Esophagus squamous epithelium (tissue), 4 donors: ENCODE measurements at regions not wholly inside any gene's neighbourhood (a gene's known extent, or its start where the extent isn't known, plus 50 kb on each side); places are given as distances from the start of the nearest gene placed in this dataset.

ENCODE experiments used
- POLR2A ChIP-seq, 4 donors: fragments of 450-650 bp; IDR thresholded peaks; one replicate each; pipeline ENCODE4 v1.6.1; 2017; ENCODE audit warnings: antibody characterized with exemption in 4 of 4, mild to moderate bottlenecking in 4 of 4, moderate library complexity in 3 of 4
- TF ChIP-seq, protein P1 (sequence below), 6 experiments: fragments of 450-650 bp in 4 of 6; fragments of 200-600 bp in 2 of 6; sonication (generic) in 2 of 6; IDR thresholded peaks; one replicate each; pipeline ENCODE4 v1.5.1; 2016 to 2019; ENCODE audit warnings: antibody characterized with exemption in 6 of 6, mild to moderate bottlenecking in 4 of 6, moderate library complexity in 4 of 6

DNA sequence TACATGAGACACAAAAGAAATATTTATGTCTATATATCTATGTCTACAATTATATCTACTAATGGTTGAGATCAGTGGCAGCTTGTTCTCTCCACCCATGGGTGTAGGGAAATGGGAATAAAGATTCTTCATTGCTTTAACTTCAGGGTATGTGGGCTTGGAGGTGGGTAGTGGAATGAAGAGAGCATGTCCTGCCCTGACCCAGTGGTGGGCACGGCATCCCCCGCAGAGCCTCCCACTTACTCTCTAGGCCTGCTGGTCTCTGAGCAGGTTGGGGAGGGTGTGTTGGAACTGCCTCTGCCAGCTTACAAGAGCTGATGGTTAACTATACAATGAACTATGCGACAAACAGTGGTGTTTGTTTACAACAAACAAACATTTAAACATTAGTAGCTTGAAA, 152.5 kb upstream of the SKOR2 start:
- TF ChIP-seq, protein P1, sequence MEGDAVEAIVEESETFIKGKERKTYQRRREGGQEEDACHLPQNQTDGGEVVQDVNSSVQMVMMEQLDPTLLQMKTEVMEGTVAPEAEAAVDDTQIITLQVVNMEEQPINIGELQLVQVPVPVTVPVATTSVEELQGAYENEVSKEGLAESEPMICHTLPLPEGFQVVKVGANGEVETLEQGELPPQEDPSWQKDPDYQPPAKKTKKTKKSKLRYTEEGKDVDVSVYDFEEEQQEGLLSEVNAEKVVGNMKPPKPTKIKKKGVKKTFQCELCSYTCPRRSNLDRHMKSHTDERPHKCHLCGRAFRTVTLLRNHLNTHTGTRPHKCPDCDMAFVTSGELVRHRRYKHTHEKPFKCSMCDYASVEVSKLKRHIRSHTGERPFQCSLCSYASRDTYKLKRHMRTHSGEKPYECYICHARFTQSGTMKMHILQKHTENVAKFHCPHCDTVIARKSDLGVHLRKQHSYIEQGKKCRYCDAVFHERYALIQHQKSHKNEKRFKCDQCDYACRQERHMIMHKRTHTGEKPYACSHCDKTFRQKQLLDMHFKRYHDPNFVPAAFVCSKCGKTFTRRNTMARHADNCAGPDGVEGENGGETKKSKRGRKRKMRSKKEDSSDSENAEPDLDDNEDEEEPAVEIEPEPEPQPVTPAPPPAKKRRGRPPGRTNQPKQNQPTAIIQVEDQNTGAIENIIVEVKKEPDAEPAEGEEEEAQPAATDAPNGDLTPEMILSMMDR (IDR thresholded peaks at IDR 0.05): no peak
- no peak for TF ChIP-seq POLR2A (IDR thresholded peaks at IDR 0.05)
